A549 (cell line): ENCODE measurements at regions not wholly inside any gene's neighbourhood (a gene's known extent, or its start where the extent isn't known, plus 50 kb on each side); places are given as distances from the start of the nearest gene placed in this dataset.

ENCODE experiments used
- ATAC-seq, 2 experiments: fragments of 200-7000 bp in 1 of 2; fragments of >200 bp in 1 of 2; cut with Nextera tagmentation in 1 of 2; cut with Tn5 transposase in 1 of 2; 3 replicates each; pipeline versions ENCODE4 v1.8.0 to v1.9.1; 2018 to 2020; ENCODE audit warnings: mild to moderate bottlenecking in 1 of 2, moderate library complexity in 1 of 2
- CTCF ChIA-PET: fragments of 300-600 bp; sonication (Branson Sonifier 250); formaldehyde crosslinking; extraction: SDS; loops from one replicate; lab custom pipeline; 2021; ENCODE audit warnings: antibody characterized with exemption, inconsistent platforms; lab: Yijun Ruan, JAX
- POLR2A ChIA-PET: fragments of 350-600 bp; formaldehyde crosslinking; extraction: SDS; loops from one replicate; lab custom pipeline; 2021; ENCODE audit warnings: antibody characterized with exemption, inconsistent platforms; lab: Yijun Ruan, JAX
- DNase-seq, 2 experiments: peaks; one replicate each; pipeline versions ENCODE4 v3.0.0 to v3.0.0-alpha.2; 2011 to 2016; ENCODE audit warnings: low read depth in 1 of 2, low spot score in 1 of 2
- FAIRE-seq: peaks from 2 replicates; lab custom pipeline; 2011; peaks lifted over from hg19 to GRCh38; lab: Jason Lieb, UNC
- H3K27ac ChIP-seq, 2 experiments: fragments of >200 bp; sonication (Bioruptor Twin); formaldehyde crosslinking; 3 replicates each; pipeline ENCODE4 v1.5.1; 2016 to 2017
- H3K4me1 ChIP-seq: fragments of >200 bp; sonication (Bioruptor Twin); formaldehyde crosslinking; 3 replicates; pipeline ENCODE4 v1.6.1; 2016
- H3K4me2 ChIP-seq: fragments of >200 bp; sonication (Bioruptor Twin); formaldehyde crosslinking; 3 replicates; pipeline ENCODE4 v1.6.1; 2016
- H3K4me3 ChIP-seq: fragments of >200 bp; sonication (Bioruptor Twin); formaldehyde crosslinking; 3 replicates; pipeline ENCODE4 v1.5.1; 2016
- H3K9me3 ChIP-seq: fragments of >200 bp; sonication (Bioruptor Twin); formaldehyde crosslinking; 3 replicates; pipeline ENCODE4 v1.6.1; 2016
- CHD4 ChIP-seq: fragments of 200-600 bp; sonication (generic); IDR thresholded peaks from 2 replicates; pipeline ENCODE4 v1.6.1; 2016; ENCODE audit warnings: antibody characterized with exemption, mild to moderate bottlenecking, borderline replicate concordance
- EHMT2 ChIP-seq: fragments of 200-600 bp; sonication (generic); IDR thresholded peaks from 2 replicates; pipeline ENCODE4 v1.6.1; 2016; ENCODE audit warnings: antibody characterized with exemption, low read depth, mild to moderate bottlenecking, moderate library complexity
- ESRRA ChIP-seq: fragments of 150-350 bp; IDR thresholded peaks from 2 replicates; pipeline ENCODE4 v1.6.1; 2014; ENCODE audit warnings: mild to moderate bottlenecking, low read length, borderline replicate concordance
- FOXS1 ChIP-seq: fragments of 250-450 bp; sonication (Bioruptor Pico); IDR thresholded peaks from 2 replicates; pipeline ENCODE4 v1.5.0; 2020; ENCODE audit warnings: mild to moderate bottlenecking, moderate library complexity
- GATA3 ChIP-seq: IDR thresholded peaks from 2 replicates; pipeline ENCODE4 v1.6.1; 2012; ENCODE audit warnings: borderline replicate concordance
- HDAC2 ChIP-seq: fragments of 200-600 bp; sonication (generic); IDR thresholded peaks from 2 replicates; pipeline ENCODE4 v1.6.1; 2016
- HEYL ChIP-seq: fragments of 250-450 bp; sonication (Bioruptor Pico); IDR thresholded peaks from 2 replicates; pipeline ENCODE4 v1.8.0; 2021; ENCODE audit warnings: mild to moderate bottlenecking, moderate library complexity
- HOXA7 ChIP-seq: fragments of 250-450 bp; sonication (Bioruptor Pico); IDR thresholded peaks from 2 replicates; pipeline ENCODE4 v1.5.0; 2020; ENCODE audit warnings: mild to moderate bottlenecking, moderate library complexity
- HOXB13 ChIP-seq: fragments of 250-450 bp; sonication (Bioruptor Pico); IDR thresholded peaks from 2 replicates; pipeline ENCODE4 v1.5.0; 2020; ENCODE audit warnings: low read depth, mild to moderate bottlenecking, moderate library complexity
- KDM1A ChIP-seq: fragments of 200-600 bp; sonication (generic); IDR thresholded peaks from 2 replicates; pipeline ENCODE4 v1.6.1; 2016; ENCODE audit warnings: low read depth, mild to moderate bottlenecking
- KDM5A ChIP-seq: fragments of 200-600 bp; sonication (generic); IDR thresholded peaks from 2 replicates; pipeline ENCODE4 v1.6.1; 2016; ENCODE audit warnings: antibody characterized with exemption, mild to moderate bottlenecking
- NPAS2 ChIP-seq: fragments of 250-450 bp; sonication (Bioruptor Pico); IDR thresholded peaks from 2 replicates; pipeline ENCODE4 v1.8.0; 2022; ENCODE audit warnings: mild to moderate bottlenecking, moderate library complexity, borderline replicate concordance
- NR3C1 ChIP-seq: fragments of >200 bp; sonication (Bioruptor Twin); formaldehyde crosslinking; IDR thresholded peaks from 3 replicates; pipeline ENCODE4 v1.6.1; 2017
- PBX3 ChIP-seq: IDR thresholded peaks from 2 replicates; pipeline ENCODE4 v1.6.1; 2012
- PHF8 ChIP-seq: fragments of 200-600 bp; sonication (generic); IDR thresholded peaks from 2 replicates; pipeline ENCODE4 v1.6.1; 2016; ENCODE audit warnings: low read depth, mild to moderate bottlenecking, antibody characterized with exemption, moderate library complexity, borderline replicate concordance
- POLR2A ChIP-seq: IDR thresholded peaks from 2 replicates; pipeline ENCODE4 v1.6.1; 2012; ENCODE audit warnings: mild to moderate bottlenecking, low read length
- RAD21 ChIP-seq, 2 experiments: fragments of >200 bp in 1 of 2; sonication (Bioruptor Twin) in 1 of 2; formaldehyde crosslinking in 1 of 2; IDR thresholded peaks in 1 of 2; conservative IDR thresholded peaks in 1 of 2; 2 replicates in 1 of 2; 3 replicates in 1 of 2; pipeline ENCODE4 v1.6.1; 2012 to 2018; ENCODE audit warnings: inconsistent platforms in 1 of 2
- RARB ChIP-seq: fragments of 250-450 bp; sonication (Bioruptor Pico); IDR thresholded peaks from 2 replicates; pipeline ENCODE4 v1.8.0; 2021; ENCODE audit warnings: mild to moderate bottlenecking, moderate library complexity
- RFX5 ChIP-seq: fragments of 450-650 bp; IDR thresholded peaks from 2 replicates; pipeline ENCODE4 v1.7.1; 2014; ENCODE audit warnings: antibody characterized with exemption, mild to moderate bottlenecking, moderate library complexity
- RNF2 ChIP-seq: fragments of 200-600 bp; sonication (generic); IDR thresholded peaks from 2 replicates; pipeline ENCODE4 v1.6.1; 2016; ENCODE audit warnings: low read depth, mild to moderate bottlenecking, antibody characterized with exemption, moderate library complexity, borderline replicate concordance
- SREBF2 ChIP-seq: fragments of 450-650 bp; IDR thresholded peaks from 2 replicates; pipeline ENCODE4 v1.6.1; 2014; ENCODE audit warnings: mild to moderate bottlenecking, moderate library complexity
- TFCP2L1 ChIP-seq: fragments of 250-450 bp; sonication (Bioruptor Pico); IDR thresholded peaks from 2 replicates; pipeline ENCODE4 v1.5.0; 2021; ENCODE audit warnings: mild to moderate bottlenecking
- TP53 ChIP-seq: fragments of 250-450 bp; sonication (Bioruptor Pico); IDR thresholded peaks from 2 replicates; pipeline ENCODE4 v1.5.0; 2021; ENCODE audit warnings: mild to moderate bottlenecking, moderate library complexity
- ZC3H11A ChIP-seq: fragments of 450-650 bp; IDR thresholded peaks from 2 replicates; pipeline ENCODE4 v1.6.1; 2014; ENCODE audit warnings: antibody characterized with exemption, mild to moderate bottlenecking
- ZSCAN20 ChIP-seq: fragments of 250-450 bp; sonication (Bioruptor Pico); IDR thresholded peaks from 2 replicates; pipeline ENCODE4 v1.8.0; 2022; ENCODE audit warnings: mild to moderate bottlenecking, moderate library complexity
- WGBS: methylation state at CpG from one replicate; pipeline ENCODE4 v1.1.6; 2017; ENCODE audit errors: missing lambda C conversion rate; 5-methylcytosine and 5-hydroxymethylcytosine counted together
- TF ChIP-seq, protein P1 (sequence below): fragments of >200 bp; sonication (Bioruptor Twin); formaldehyde crosslinking; IDR thresholded peaks from 3 replicates; pipeline ENCODE4 v1.5.1; 2016
- TF ChIP-seq, protein P2 (sequence below): fragments of >200 bp; sonication (Bioruptor Twin); formaldehyde crosslinking; IDR thresholded peaks from 2 replicates; pipeline ENCODE4 v1.6.1; 2016

- Histone ChIP-seq H3K4me2 (no peak overlapping the region), H3K27ac (no peak overlapping the region), H3K4me1 (no peaks in the 10 kb centered on the region), H3K9me3 (no peaks in the 10 kb centered on the region), H3K4me3 (no peak overlapping the region)
- ATAC-seq (no peak), DNase-seq (no peak), FAIRE-seq (no peak)
- CTCF ChIA-PET, result interaction anchor here (0.7 kb wide), 1 partner anchor 79 kb away, joined by 3 read pairs; no protein-coding TSS in a partner anchor
- TF ChIP-seq FOXS1 (CRISPR knock-in tag), result no peak
- TF ChIP-seq PBX3, result no peak
- no peak for TF ChIP-seq ZSCAN20 (CRISPR knock-in tag)
- TF ChIP-seq RNF2, result no peak
- TF ChIP-seq NPAS2 (CRISPR knock-in tag), result no peak
- TF ChIP-seq, protein P1, sequence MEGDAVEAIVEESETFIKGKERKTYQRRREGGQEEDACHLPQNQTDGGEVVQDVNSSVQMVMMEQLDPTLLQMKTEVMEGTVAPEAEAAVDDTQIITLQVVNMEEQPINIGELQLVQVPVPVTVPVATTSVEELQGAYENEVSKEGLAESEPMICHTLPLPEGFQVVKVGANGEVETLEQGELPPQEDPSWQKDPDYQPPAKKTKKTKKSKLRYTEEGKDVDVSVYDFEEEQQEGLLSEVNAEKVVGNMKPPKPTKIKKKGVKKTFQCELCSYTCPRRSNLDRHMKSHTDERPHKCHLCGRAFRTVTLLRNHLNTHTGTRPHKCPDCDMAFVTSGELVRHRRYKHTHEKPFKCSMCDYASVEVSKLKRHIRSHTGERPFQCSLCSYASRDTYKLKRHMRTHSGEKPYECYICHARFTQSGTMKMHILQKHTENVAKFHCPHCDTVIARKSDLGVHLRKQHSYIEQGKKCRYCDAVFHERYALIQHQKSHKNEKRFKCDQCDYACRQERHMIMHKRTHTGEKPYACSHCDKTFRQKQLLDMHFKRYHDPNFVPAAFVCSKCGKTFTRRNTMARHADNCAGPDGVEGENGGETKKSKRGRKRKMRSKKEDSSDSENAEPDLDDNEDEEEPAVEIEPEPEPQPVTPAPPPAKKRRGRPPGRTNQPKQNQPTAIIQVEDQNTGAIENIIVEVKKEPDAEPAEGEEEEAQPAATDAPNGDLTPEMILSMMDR, result no peak
- POLR2A ChIA-PET, result no interaction called here
- under 1% methylated on average over 5 of the region's 5 CpGs for WGBS
Measured at GRCh38 chr12:97229004-97229403, 233.6 kb upstream of the RMST start.

GRCh38 chr12:97235102-97235501 is 227.5 kb upstream of the RMST start:
- no peak for ATAC-seq
- ChIA-PET CTCF (no interaction called here), POLR2A (no interaction called here)
- Histone ChIP-seq H3K4me1 (no peaks in the 10 kb centered on the region), H3K4me3 (no peak overlapping the region), H3K27ac (no peak overlapping the region), H3K9me3 (no peaks in the 10 kb centered on the region), H3K4me2 (no peak overlapping the region)
- TF ChIP-seq HOXB13 (no peak), KDM5A (no peak), ESRRA (no peak), PHF8 (no peak), HDAC2 (no peak), CHD4 (no peak), RFX5 (no peak), NR3C1 (no peak), GATA3 (no peak), POLR2A (no peak), SREBF2 (no peak), KDM1A (no peak), HEYL (CRISPR knock-in tag) (no peak), RAD21 (conservative IDR thresholded peaks at IDR 0.05 in 1 of 2, IDR thresholded peaks at IDR 0.05 in 1 of 2) (no peak), TFCP2L1 (CRISPR knock-in tag) (no peak), RNF2 (no peak)
- TF ChIP-seq, protein P2, sequence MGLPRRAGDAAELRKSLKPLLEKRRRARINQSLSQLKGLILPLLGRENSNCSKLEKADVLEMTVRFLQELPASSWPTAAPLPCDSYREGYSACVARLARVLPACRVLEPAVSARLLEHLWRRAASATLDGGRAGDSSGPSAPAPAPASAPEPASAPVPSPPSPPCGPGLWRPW, result no peak
- 42% methylated on average over 10 of the region's 10 CpGs for WGBS
- no peak for FAIRE-seq
- DNase-seq, result no peak

- ChIA-PET POLR2A (no interaction called here), CTCF (no interaction called here)
- Histone ChIP-seq H3K4me3 (no peak overlapping the region), H3K27ac (no peak overlapping the region), H3K4me2 (no peak overlapping the region), H3K4me1 (no peaks in the 10 kb centered on the region), H3K9me3 (no peaks in the 10 kb centered on the region)
- WGBS, result 42% methylated on average over 4 of the region's 4 CpGs
- DNase-seq (no peak), FAIRE-seq (no peak), ATAC-seq (no peak)
- TF ChIP-seq RARB (no peak), GATA3 (no peak), HOXA7 (CRISPR knock-in tag) (no peak), KDM1A (no peak), ZC3H11A (no peak), RNF2 (no peak), EHMT2 (no peak), TP53 (CRISPR knock-in tag) (no peak), POLR2A (no peak), HEYL (CRISPR knock-in tag) (no peak), HOXB13 (no peak)
- TF ChIP-seq, protein P1, result no peak
Measured at GRCh38 chr12:97246368-97246767, 216.2 kb upstream of the RMST start.
